HEK293T (cell line): ENCODE measurements at regions not wholly inside any gene's neighbourhood (a gene's known extent, or its start where the extent isn't known, plus 50 kb on each side); places are given as distances from the start of the nearest gene placed in this dataset.
A peak's percentile ranks its signal among the peaks of the same experiment; 100 is the strongest.

Experiments
- CTCF ChIA-PET: fragments of 350-600 bp; formaldehyde crosslinking; extraction: SDS; loops from one replicate; lab custom pipeline; 2021; ENCODE audit warnings: antibody characterized with exemption, inconsistent platforms; lab: Yijun Ruan, JAX
- POLR2A ChIA-PET: fragments of 350-600 bp; formaldehyde crosslinking; extraction: SDS; loops from one replicate; lab custom pipeline; 2020; ENCODE audit warnings: antibody characterized with exemption, inconsistent platforms; lab: Yijun Ruan, JAX
- DNase-seq: peaks from one replicate; pipeline ENCODE4 v3.0.0; 2012; ENCODE audit warnings: mixed read lengths; ENCODE audit errors: extremely low spot score
- ARNT ChIP-seq: fragments of 450-650 bp; IDR thresholded peaks from 2 replicates; pipeline ENCODE4 v1.6.1; 2017; ENCODE audit warnings: mild to moderate bottlenecking
- BHLHE40 ChIP-seq: fragments of 450-650 bp; IDR thresholded peaks from 2 replicates; pipeline ENCODE4 v1.6.1; 2016; ENCODE audit warnings: mild to moderate bottlenecking, moderate library complexity, borderline replicate concordance
- CTBP1 ChIP-seq: fragments of 450-650 bp; IDR thresholded peaks from 2 replicates; pipeline ENCODE4 v1.6.1; 2016; ENCODE audit warnings: borderline replicate concordance
- ELF4 ChIP-seq: fragments of 450-650 bp; IDR thresholded peaks from 2 replicates; pipeline ENCODE4 v1.6.1; 2017; ENCODE audit warnings: antibody characterized with exemption
- FOXA1 ChIP-seq: fragments of 450-650 bp; IDR thresholded peaks from 2 replicates; pipeline ENCODE4 v1.6.1; 2016; ENCODE audit warnings: mild to moderate bottlenecking
- FOXK2 ChIP-seq: fragments of 450-650 bp; IDR thresholded peaks from 2 replicates; pipeline ENCODE4 v1.6.1; 2016; ENCODE audit warnings: mild to moderate bottlenecking
- FOXM1 ChIP-seq: fragments of 450-650 bp; IDR thresholded peaks from 2 replicates; pipeline ENCODE4 v1.6.1; 2017; ENCODE audit warnings: mild to moderate bottlenecking, borderline replicate concordance
- HDGF ChIP-seq: fragments of 450-650 bp; IDR thresholded peaks from 2 replicates; pipeline ENCODE4 v1.6.1; 2017; ENCODE audit warnings: antibody characterized with exemption, borderline replicate concordance
- L3MBTL2 ChIP-seq: fragments of 450-650 bp; conservative IDR thresholded peaks from 2 replicates; pipeline ENCODE4 v1.6.1; 2016; ENCODE audit warnings: mild to moderate bottlenecking
- LEF1 ChIP-seq: fragments of 450-650 bp; IDR thresholded peaks from 2 replicates; pipeline ENCODE4 v1.6.1; 2017; ENCODE audit warnings: mild to moderate bottlenecking, borderline replicate concordance
- NFRKB ChIP-seq: fragments of 450-650 bp; IDR thresholded peaks from 2 replicates; pipeline ENCODE4 v1.6.1; 2016; ENCODE audit warnings: mild to moderate bottlenecking, moderate library complexity
- SP1 ChIP-seq: fragments of 450-650 bp; IDR thresholded peaks from 2 replicates; pipeline ENCODE4 v1.6.1; 2017
- SUZ12 ChIP-seq: fragments of 450-650 bp; IDR thresholded peaks from 2 replicates; pipeline ENCODE4 v1.6.1; 2016; ENCODE audit warnings: mild to moderate bottlenecking
- TARDBP ChIP-seq: fragments of 450-650 bp; IDR thresholded peaks from 2 replicates; pipeline ENCODE4 v1.6.1; 2016
- ZNF384 ChIP-seq: fragments of 450-650 bp; IDR thresholded peaks from 2 replicates; pipeline ENCODE4 v1.6.1; 2016
- TF ChIP-seq, protein P1 (sequence below): fragments of 450-650 bp; IDR thresholded peaks from 2 replicates; pipeline ENCODE4 v1.6.1; 2016

DNA sequence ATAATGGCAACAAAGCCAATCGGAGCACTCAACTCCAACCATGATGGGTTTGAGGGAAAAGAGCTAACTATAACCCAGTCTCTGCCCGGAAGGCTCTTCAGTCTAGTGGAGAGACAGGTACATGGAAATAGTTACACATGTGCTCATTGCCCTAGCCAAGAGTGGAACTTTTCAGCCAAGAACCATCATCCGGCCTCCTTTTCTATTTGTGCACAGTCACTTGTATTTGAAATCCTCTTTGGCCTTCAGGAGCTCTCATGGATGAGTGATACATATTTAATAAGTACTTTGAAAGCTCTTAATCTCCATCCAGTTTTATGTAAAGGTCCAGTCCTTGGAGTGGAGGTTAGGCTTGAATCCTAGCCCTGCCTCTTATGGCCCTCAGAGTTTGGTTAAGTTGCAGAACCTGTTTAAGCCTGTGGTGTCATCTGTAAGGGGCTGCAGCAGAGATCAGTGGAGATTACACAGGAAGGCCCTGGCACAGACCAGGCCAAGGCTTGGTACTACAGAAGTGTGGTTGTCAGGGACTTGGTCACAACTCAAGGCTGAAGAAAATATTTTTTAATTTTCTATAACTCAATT lies 72.3 kb upstream of the SMLR1 start:
- TF ChIP-seq HDGF, result no peak
- TF ChIP-seq, protein P1, sequence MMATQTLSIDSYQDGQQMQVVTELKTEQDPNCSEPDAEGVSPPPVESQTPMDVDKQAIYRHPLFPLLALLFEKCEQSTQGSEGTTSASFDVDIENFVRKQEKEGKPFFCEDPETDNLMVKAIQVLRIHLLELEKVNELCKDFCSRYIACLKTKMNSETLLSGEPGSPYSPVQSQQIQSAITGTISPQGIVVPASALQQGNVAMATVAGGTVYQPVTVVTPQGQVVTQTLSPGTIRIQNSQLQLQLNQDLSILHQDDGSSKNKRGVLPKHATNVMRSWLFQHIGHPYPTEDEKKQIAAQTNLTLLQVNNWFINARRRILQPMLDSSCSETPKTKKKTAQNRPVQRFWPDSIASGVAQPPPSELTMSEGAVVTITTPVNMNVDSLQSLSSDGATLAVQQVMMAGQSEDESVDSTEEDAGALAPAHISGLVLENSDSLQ, result no peak
- no peak for TF ChIP-seq ZNF384
- TF ChIP-seq SP1, result no peak
- TF ChIP-seq FOXA1, result no peak
- no peak for TF ChIP-seq SUZ12
- TF ChIP-seq ARNT, result no peak
- no peak for TF ChIP-seq TARDBP
- TF ChIP-seq LEF1, result no peak
- TF ChIP-seq L3MBTL2, result no peak
- TF ChIP-seq FOXM1, result no peak
- no peak for TF ChIP-seq NFRKB
- DNase-seq, result no peak
- CTCF ChIA-PET, result interaction anchor here (1.0 kb wide), 1 partner anchor 12 kb away, joined by 3 read pairs; no protein-coding TSS in a partner anchor
- POLR2A ChIA-PET, result no interaction called here

DNA sequence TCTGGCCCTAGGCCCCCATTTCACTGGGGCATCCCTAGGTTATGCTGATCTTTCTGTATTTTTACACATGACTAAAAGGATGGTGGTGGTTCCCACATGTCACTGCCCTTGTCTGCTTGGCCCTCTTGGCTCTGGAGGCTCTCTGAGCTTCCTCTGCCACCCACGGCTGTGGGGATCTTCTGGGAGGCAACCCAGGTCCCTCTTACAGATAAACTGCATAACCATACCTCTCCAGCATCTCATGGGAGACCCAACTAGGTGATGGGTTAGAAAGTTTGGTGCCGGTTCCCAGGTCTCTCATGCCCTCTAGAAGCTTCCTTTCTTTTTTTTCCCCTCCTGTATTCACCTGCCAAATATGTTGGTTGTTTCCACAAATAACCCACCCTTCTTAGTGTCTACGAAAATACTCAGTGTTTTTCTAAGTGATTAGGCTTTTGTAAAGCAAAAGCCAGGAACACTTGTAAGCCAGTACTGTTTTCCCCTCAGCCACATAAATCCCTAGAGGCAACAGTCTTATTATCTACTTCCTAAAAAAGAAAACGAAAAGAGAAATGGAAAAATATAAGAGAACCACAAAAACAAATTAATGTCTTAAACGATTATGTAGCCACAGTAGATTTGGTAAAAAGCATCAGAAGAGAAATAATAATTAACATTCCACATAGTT lies 71.7 kb upstream of the SMLR1 start:
- no peak for TF ChIP-seq CTBP1
- TF ChIP-seq NFRKB, result no peak
- TF ChIP-seq TARDBP, result no peak
- no peak for TF ChIP-seq HDGF
- TF ChIP-seq ZNF384, result no peak
- no peak for TF ChIP-seq FOXA1
- TF ChIP-seq BHLHE40, result no peak
- TF ChIP-seq SUZ12, result no peak
- TF ChIP-seq FOXM1, result no peak
- no peak for TF ChIP-seq ARNT
- no peak for TF ChIP-seq LEF1
- TF ChIP-seq FOXK2, result no peak
- no peak for TF ChIP-seq SP1
- ChIA-PET POLR2A (no interaction called here), CTCF (interaction anchor here (1.0 kb wide), 1 partner anchor 12 kb away, joined by 3 read pairs; no protein-coding TSS in a partner anchor)
- no peak for DNase-seq

DNA sequence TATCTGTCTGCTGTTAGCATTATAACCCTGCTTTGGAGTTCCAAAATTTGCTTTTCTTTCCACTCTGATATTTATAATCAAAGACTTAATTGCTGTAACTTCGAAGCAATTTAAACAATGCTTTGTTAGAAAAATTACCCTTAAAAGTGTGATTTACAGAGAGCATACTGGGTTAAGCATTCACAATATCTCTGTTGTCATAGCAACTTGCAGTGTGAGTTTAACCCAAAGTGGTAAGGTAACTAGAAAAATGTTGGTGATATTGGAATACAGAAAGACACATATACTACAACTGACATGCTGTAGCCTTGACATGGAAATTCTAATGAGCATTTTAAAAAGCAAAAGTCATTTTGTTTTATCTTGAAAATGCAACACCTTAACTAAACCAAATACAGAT lies 70.4 kb upstream of the SMLR1 start:
- ChIA-PET POLR2A (no interaction called here), CTCF (interaction anchor here (0.7 kb wide), 1 partner anchor 58 kb away, joined by 3 read pairs; no protein-coding TSS in a partner anchor)
- DNase-seq, result no peak
- no peak for TF ChIP-seq L3MBTL2
- TF ChIP-seq FOXA1, result no peak
- no peak for TF ChIP-seq FOXK2
- TF ChIP-seq SP1, result no peak
- no peak for TF ChIP-seq HDGF
- no peak for TF ChIP-seq BHLHE40
- TF ChIP-seq ELF4, result no peak
- no peak for TF ChIP-seq FOXM1
- TF ChIP-seq NFRKB, result no peak
- no peak for TF ChIP-seq ARNT
- no peak for TF ChIP-seq CTBP1
- no peak for TF ChIP-seq ZNF384
- no peak for TF ChIP-seq TARDBP
- TF ChIP-seq LEF1, result no peak
- TF ChIP-seq, protein P1, result no peak
- TF ChIP-seq SUZ12, result no peak

DNA sequence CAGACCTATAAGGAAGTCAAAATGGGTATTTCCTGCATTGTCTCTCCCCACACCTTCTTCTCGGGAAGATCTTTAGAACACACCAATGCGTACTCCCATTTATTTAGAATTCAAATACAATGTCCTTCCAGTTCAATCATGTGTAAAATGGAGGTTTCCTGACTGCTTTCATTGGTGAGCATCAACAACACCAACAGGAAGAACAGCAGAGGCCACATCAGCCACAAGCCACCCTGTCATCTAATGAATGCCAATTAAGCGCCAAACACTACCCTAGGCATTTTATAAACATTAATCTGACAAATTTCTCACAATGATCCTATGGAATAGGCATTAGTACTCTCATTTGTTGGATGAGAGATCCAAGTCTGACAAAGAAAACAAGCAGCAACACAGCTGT lies 68.4 kb upstream of the SMLR1 start:
- ChIA-PET CTCF (no interaction called here), POLR2A (no interaction called here)
- no peak for DNase-seq
- TF ChIP-seq FOXA1 (no peak), ARNT (no peak)

DNA sequence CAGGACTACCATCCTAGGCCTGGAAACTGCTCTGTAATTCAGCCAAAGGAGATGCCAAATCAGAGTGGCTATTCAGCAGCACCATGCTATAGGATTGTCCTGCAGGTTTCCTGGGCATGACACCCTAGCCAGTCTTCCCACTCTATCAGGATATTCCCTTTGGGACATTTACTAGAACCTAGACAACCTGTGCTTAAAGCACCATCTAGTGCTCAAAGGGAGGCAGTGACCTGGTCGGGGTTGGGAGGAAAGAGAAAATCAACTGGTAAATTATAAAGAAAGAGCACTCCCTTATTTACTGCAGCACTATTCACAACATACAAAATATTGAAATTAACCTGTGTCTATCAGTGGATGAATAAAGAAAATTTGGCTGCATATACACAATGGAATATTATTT lies 67.2 kb upstream of the SMLR1 start:
- ChIA-PET CTCF (interaction anchor here (0.8 kb wide), 1 partner anchor 16 kb away, joined by 3 read pairs; no protein-coding TSS in a partner anchor), POLR2A (no interaction called here)
- peak; percentile 50 for DNase-seq
- TF ChIP-seq BHLHE40 (no peak), ZNF384 (no peak), TARDBP (no peak), FOXK2 (no peak), NFRKB (no peak), LEF1 (no peak), L3MBTL2 (no peak), CTBP1 (no peak), SP1 (no peak), ELF4 (no peak), ARNT (no peak), HDGF (no peak), FOXM1 (no peak), SUZ12 (no peak), FOXA1 (no peak)
- TF ChIP-seq, protein P1, result no peak

DNA sequence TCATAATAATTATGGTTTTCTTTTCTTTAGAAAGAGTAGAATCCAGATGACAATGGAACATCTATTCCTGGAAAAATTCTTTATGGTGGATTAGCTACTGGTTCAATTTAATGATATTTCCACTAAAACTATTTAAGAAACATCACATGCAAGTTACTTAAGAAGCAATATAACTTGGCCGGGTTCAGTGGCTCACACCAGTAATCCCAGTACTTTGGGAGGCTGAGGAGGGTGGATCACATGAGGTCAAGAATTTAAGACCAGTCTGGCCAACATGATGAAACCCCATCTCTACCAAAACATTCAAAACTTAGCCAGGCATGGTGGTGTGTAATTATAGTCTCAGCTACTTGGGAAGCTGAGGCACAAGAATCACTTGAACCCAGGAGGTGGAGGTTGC lies 65.9 kb upstream of the SMLR1 start:
- TF ChIP-seq ARNT (no peak), HDGF (no peak), SP1 (no peak), NFRKB (no peak), CTBP1 (no peak), L3MBTL2 (no peak), TARDBP (no peak), FOXA1 (no peak), LEF1 (no peak), ZNF384 (no peak)
- TF ChIP-seq, protein P1, result no peak
- ChIA-PET CTCF (no interaction called here), POLR2A (no interaction called here)
- DNase-seq, result no peak
